GM18511 (cell line): ENCODE measurements at regions not wholly inside any gene's neighbourhood (a gene's known extent, or its start where the extent isn't known, plus 50 kb on each side); places are given as distances from the start of the nearest gene placed in this dataset.
"Not testable (repeated sequence)": the region's sequence is repeated elsewhere in the genome, so short reads cannot be mapped to it uniquely, and the experiment has no call there.

ENCODE experiments used
- ATAC-seq: cut with Tn5 transposase; IDR thresholded peaks from one replicate; pipeline ENCODE4 v1.9.1; 2021; ENCODE audit warnings: mild to moderate bottlenecking, moderate library complexity; ENCODE audit not compliant: unreplicated experiment

DNA sequence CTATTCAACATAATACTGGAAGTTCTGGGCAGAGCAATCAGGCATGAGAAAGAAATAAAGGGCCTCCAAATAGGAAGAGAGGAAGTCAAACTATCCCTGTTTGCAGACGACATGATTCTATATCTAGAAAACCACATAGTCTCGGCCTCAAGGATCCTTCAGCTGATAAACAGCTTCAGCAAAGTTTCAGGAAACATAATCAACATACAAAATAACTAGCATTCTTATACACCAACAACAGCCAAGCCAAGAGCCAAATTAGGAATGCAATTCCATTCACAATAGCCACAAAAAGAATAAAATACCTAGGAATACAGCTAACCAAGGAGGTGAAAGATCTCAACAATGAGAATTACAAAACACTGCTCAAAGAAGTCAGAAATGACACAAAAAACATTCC, 287.8 kb upstream of the NCAM1 start:
- not testable (repeated sequence) for ATAC-seq

- no peak for ATAC-seq
These were observed 276.1 kb upstream of the NCAM1 start for GRCh38 chr11:112685111-112685510.

DNA sequence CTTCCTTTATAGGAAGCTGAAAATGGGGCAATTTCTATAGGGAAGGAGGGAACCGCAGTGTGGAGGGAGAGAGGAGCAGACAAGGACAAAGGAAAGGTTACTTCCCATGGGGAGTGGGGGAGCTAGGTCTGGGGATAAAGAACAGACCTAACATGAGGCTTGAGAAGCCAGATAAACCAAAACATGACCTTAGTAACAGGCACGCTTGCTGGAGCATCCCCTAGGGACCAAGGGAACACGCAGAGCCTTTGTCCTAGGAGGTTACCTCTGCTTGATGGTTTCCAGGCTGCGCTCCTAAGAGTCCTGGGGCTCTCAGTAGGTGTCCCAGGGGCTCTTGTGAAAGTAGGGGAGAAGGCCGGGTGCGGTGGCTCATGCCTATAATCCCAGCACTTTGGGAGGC, 271.4 kb upstream of the NCAM1 start:
- ATAC-seq, result no peak

DNA sequence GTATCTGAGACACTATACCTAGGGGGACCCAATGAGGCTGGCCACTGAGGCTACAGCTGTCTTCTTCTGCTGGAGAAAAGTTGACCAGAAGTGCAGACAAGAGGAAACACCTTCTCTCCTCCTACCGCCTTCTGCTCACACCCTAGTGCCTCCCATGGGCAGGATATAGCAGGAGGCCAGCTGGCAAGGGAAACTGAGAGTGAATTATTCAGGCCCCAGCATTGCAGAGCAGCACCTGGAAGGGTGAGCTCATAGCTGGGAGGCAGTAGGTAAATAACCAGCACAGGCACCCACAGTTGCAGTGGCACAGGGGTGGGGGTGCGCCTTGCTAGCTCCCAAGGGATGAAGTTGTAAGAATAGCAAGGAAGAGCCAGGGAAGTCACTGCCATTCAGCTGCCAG, 267.4 kb upstream of the NCAM1 start:
- no peak for ATAC-seq

GRCh38 chr11:112694245-112694644, 267.0 kb upstream of the NCAM1 start:
- no peak for ATAC-seq

- ATAC-seq, result no peak
These were observed 266.4 kb upstream of the NCAM1 start for GRCh38 chr11:112694813-112695212.

DNA sequence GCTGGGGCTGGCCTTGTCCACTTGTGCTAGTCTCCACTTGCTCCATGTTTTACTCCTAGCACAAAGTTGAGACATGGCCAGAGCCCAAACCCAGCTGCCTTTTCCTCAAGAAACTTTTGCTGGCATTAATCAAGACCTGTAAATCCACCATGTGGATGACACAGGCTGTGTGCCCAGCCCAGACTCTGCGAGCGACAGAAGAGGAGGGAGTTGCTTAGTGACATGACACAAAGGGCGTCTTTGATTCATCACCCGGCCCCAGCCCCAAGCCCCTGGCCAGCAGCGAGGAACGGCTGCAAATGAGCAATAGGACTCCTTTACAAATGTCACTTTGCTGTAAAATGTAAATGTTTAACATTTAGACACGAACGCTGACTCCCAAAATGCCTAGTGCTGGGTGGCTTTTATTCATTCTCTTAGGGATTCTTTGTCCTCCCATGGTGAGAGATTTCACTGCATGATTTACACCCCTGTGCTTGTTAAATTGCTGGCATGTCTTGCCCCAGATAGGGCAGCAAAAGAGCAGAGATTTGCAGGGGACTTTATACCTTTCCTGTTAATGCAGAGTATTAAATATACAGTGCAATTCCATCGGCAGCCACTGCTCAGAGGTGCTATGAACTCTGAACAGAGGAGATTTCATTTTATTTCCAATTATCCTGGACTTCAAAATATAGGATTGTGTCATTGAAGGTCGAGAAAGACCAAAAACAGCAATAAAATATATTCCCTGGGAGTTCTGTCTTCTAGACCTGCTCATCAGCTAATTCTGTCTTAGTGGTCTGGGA, 263.6 kb upstream of the NCAM1 start:
- ATAC-seq, result no peak

DNA sequence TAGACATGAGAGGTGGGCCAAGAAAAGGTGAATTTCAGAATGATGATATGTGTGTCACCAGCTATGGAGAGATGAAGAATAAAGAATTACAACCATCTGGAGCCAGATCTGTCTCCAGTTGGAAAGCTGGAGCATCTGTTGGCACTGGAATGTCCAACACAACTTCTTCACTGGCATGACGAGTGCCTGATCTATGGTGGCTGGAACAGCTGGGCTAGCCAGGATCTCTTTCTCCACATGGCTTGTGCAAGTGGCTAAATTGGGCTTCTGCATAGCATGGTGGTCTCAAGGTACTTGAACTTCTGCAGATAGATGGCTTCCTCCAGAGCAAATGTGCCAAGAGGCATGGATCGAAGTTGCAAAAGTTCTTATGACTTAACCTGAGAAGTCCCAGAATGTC, 256.1 kb upstream of the NCAM1 start:
- no peak for ATAC-seq

GRCh38 chr11:112706863-112707262, 254.4 kb upstream of the NCAM1 start:
- no peak for ATAC-seq

- ATAC-seq, result not testable (repeated sequence)
These were observed 246.9 kb upstream of the NCAM1 start for GRCh38 chr11:112714340-112714739.

- no peak for ATAC-seq
These were observed 246.2 kb upstream of the NCAM1 start for GRCh38 chr11:112715056-112715455.

- ATAC-seq, result no peak
These were observed 242.7 kb upstream of the NCAM1 start for GRCh38 chr11:112718483-112718882.

GRCh38 chr11:112719736-112720525, 241.3 kb upstream of the NCAM1 start:
- no peak for ATAC-seq

DNA sequence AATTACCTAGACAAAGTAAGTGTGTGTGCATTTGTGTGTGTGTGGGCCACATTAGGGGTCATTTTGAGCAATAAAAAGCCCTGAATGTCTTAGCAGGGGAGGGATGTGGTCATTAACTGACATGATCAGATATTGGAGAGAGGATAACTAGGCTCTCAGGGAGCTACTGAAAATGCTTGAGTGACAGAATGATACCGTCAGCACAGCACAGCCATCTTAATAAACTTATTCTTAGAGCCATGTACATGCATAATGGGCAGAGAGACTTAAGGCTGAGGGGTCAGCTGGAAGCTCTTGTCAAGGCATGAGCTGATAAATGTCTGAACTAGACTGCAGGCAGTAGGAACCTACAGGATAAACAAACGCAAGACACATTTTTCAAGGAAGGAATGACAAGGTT, 239.1 kb upstream of the NCAM1 start:
- ATAC-seq, result no peak

DNA sequence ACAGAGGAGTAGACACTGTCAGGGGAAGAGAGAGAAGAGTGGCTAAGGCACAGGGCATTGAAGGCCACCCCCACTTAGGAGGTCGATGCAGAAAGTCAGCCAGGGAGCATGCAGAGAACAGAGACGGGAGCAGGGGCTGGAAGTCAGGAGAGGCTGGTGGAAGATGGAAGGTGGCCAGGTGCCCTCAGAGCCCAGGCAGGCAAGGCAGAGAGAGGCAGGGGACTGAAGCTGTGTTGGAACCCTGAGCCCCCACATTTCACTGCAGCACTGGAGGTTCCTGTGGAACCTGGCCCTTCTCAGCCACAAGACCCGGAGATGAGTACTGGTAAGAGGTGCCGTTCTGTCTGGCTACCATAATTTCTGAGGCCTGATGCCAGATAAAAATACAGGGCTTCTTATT, 238.3 kb upstream of the NCAM1 start:
- no peak for ATAC-seq

DNA sequence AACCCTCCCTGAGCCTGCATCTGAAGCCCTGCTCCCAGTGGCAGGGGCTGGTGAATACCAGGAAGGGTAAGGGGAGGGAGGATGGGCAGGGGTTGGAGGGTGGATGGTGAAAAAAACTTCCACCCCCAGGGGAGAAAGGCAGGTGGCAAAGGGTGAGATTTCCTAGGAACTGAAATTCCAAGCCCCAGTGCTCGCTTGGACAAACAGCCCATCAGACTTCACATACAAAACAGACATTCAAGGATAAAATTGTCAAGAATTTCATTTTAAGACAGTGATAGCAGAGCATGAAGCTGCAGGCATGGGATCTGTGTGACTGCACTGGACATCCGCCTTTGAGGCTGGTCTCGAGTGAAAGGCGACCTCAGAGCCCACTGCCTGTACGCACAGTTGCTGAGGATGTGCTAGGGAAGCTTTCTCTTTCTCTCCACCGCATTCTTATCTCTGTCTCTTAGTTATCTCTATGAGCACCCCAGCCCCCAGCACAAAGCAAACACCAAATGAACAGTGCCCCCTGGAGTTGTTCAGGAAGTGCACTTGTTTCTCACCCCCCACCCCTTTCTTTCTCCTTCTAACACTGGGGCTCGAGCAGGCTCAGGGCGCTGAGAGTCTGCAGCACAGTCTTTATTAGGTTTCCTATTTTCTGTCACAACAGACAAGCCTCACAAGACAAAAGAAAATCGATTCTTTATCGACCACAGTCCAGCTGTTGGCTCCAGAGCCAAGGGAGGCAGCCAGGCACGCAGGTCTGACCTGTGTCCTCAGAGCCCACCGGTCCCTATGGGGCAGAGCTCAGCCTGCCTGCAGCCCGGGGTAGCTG, 237.3 kb upstream of the NCAM1 start:
- no peak for ATAC-seq

GRCh38 chr11:112724496-112724790, 236.8 kb upstream of the NCAM1 start:
- ATAC-seq, result no peak

DNA sequence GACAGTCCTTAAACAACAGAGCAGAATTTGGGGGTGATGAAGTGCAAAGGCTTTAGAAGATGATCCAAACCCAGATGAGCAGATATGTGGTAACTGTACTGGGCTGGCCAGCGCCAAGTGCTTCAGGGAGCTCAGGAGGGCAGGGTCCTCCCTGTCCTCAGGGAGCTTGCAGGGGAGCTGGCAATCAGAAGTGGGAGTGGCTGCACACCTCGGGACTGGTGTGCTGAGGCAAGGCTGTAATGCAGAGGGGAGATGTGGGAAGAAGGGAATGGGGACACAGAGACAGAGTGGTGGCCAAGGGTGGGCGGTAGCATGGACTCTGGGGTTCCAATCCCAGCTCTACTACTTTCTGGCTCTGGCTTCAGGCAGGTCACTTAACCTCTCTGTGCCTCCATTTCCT, 235.6 kb upstream of the NCAM1 start:
- no peak for ATAC-seq

GRCh38 chr11:112727341-112727841, 233.8 kb upstream of the NCAM1 start:
- no peak for ATAC-seq

DNA sequence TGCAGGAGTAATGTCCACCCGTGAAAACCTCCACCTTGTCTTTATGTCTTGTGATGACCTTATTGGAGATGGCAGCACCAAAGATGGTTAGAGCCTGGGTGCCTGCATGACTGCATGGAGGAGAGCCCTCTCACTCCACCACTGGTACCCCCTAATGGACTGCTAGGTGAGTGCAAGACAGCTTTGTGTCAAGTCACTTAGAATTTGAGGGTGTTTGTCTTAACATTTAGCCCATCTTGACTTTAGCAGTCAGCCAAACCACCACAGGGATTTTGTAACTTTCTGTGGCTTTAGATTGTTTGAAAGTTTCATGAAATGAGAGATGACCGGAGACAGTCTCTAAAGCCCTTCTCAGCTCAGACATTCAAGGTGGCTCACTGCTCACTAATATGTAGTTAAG, 232.9 kb upstream of the NCAM1 start:
- no peak for ATAC-seq

DNA sequence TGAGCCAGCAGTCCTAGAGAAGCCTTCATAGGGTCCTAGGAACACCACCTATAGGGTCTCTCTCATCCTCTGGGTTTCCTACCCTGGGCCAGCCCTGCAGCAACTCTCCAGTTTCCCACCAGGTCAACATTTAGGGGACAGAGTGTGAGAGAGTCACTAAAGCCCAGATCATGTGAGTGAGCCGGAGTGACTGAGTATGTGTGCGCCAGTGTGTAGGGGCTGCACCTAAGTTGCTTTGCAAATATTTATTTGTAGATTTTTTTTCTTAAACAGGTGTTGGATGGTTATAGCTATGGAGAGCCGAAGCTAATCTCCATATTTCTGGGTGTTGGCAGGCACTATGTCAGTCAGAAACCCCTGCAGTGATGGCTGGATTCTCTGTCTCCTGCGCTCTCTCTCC, 232.5 kb upstream of the NCAM1 start:
- no peak for ATAC-seq

DNA sequence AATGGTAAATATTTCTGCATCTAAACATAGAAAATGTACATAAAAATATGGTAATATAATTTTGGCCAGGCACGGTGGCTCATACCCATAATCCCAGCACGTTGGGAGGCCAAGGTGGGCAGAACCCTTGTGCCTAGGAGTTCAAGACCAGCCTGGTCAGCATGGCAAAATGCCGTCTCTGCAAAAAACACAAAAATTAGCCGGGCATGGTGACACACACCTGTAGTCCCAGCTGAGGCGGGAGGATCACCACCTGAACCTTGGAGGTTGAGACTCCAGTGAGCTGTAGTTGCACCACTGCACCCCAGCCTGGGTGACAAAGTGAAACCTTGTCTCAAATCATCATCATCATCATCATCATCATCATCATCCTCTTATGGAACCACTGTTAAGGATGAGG, 230.6 kb upstream of the NCAM1 start:
- ATAC-seq, result no peak
